K562 (cell line): ENCODE measurements at regions not wholly inside any gene's neighbourhood (a gene's known extent, or its start where the extent isn't known, plus 50 kb on each side); places are given as distances from the start of the nearest gene placed in this dataset.
A peak's percentile ranks its signal among the peaks of the same experiment; 100 is the strongest.

Experiments
- ARID1B ChIP-seq: fragments of 450-650 bp; IDR thresholded peaks from 2 replicates; pipeline ENCODE4 v1.6.1; 2016; ENCODE audit warnings: antibody characterized with exemption, mild to moderate bottlenecking, inconsistent platforms
- CREM ChIP-seq: IDR thresholded peaks from 2 replicates; pipeline ENCODE4 v1.6.1; 2014; ENCODE audit warnings: antibody characterized with exemption, low read depth
- EWSR1 ChIP-seq: fragments of 450-650 bp; IDR thresholded peaks from 2 replicates; pipeline ENCODE4 v1.6.1; 2018; ENCODE audit warnings: borderline replicate concordance, mild to moderate bottlenecking, low read depth, moderate library complexity; ENCODE audit not compliant: partially characterized antibody
- HDAC1 ChIP-seq, 2 experiments: fragments of 450-650 bp; IDR thresholded peaks; 2 replicates each; pipeline ENCODE4 v1.6.1; 2016 to 2017; ENCODE audit warnings: inconsistent platforms in 1 of 2, mild to moderate bottlenecking in 1 of 2, moderate library complexity in 1 of 2
- POLR2AphosphoS5 ChIP-seq: IDR thresholded peaks from 2 replicates; pipeline ENCODE4 v1.6.1; 2011; ENCODE audit warnings: mild to moderate bottlenecking, low read depth, low read length, moderate library complexity; ENCODE audit not compliant: control insufficient read depth, insufficient read depth
- RBM39 ChIP-seq: fragments of 200-400 bp; formaldehyde crosslinking; optimal IDR thresholded peaks from 2 replicates; pipeline ENCODE3; 2018; ENCODE audit warnings: low read depth, low read length
- TAL1 ChIP-seq: fragments of 450-650 bp; IDR thresholded peaks from 2 replicates; pipeline ENCODE4 v1.6.1; 2016; ENCODE audit warnings: mild to moderate bottlenecking
- TCF7 ChIP-seq: sonication (generic); IDR thresholded peaks from 2 replicates; pipeline ENCODE4 v1.6.1; 2016; ENCODE audit warnings: antibody characterized with exemption, borderline replicate concordance
- TRIM24 ChIP-seq, 2 experiments: fragments of 450-650 bp; IDR thresholded peaks; 2 replicates each; pipeline ENCODE4 v1.6.1; 2016
- XRCC5 ChIP-seq: fragments of 200-400 bp; formaldehyde crosslinking; IDR thresholded peaks from 2 replicates; pipeline ENCODE4 v1.6.1; 2017; ENCODE audit warnings: low read depth, mild to moderate bottlenecking, low read length
- TF ChIP-seq, protein P1 (sequence below): IDR thresholded peaks from 2 replicates; pipeline ENCODE4 v1.6.1; 2012; ENCODE audit warnings: low read depth, low read length, improper control_type of control experiment, borderline replicate concordance

DNA sequence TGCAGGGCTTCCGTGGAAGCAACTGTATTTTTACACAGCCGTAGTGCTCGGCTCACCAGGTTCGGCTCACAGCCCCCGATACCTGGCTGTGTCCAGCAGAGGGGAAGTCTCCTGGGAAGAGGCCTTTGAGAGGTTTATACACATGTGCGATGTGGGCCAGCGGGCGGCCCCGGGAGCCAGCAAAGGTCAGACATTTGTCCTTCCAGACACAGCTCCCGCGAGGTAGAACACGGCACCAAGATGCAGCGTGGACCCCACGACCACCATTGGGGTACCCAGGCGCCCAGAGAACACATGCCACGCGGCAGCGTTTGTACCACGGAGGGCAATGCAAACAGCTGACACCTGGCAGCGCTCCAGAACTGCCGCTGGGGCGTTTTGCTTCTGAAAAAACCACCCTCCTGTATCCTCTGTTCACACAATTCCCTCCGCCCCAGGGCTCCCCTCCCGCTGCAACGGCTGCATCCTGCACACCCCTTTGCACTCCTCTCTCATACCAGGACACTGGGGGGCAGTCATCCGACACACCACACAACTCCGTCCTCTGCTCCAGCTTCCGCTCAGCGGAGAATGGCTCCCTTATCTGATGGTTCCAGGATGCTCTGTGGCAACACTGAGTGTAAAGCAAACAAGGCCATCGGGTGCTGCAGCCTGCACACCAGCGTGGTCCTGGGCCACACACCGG lies 235.3 kb downstream of the SYK start (continued):
- TF ChIP-seq CREM: peak; percentile 51; the same call in 1 of the 2 replicates
- no peak for TF ChIP-seq XRCC5
- peak; percentile 64 for TF ChIP-seq TAL1
- TF ChIP-seq HDAC1 (IDR thresholded peaks at IDR 0.05): peak in 1 of 2 experiments; percentile 63; a peak in 1 of 4 replicates
- TF ChIP-seq, protein P1, sequence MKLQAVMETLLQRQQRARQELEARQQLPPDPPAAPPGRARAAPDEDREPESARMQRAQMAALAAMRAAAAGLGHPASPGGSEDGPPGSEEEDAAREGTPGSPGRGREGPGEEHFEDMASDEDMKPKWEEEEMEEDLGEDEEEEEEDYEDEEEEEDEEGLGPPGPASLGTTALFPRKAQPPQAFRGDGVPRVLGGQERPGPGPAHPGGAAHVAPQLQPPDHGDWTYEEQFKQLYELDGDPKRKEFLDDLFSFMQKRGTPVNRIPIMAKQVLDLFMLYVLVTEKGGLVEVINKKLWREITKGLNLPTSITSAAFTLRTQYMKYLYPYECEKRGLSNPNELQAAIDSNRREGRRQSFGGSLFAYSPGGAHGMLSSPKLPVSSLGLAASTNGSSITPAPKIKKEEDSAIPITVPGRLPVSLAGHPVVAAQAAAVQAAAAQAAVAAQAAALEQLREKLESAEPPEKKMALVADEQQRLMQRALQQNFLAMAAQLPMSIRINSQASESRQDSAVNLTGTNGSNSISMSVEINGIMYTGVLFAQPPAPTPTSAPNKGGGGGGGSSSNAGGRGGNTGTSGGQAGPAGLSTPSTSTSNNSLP: no peak
- no peak for TF ChIP-seq RBM39
- no peak for TF ChIP-seq POLR2AphosphoS5
- no peak for TF ChIP-seq TCF7
- no peak for TF ChIP-seq EWSR1
- TF ChIP-seq TRIM24 (IDR thresholded peaks at IDR 0.05): peak in 1 of 2 experiments; percentile 57; a peak in 1 of 4 replicates
- TF ChIP-seq ARID1B: peak; percentile 74
